HUES64 (cell line): ENCODE measurements at regions not wholly inside any gene's neighbourhood (a gene's known extent, or its start where the extent isn't known, plus 50 kb on each side); places are given as distances from the start of the nearest gene placed in this dataset.

Experiments
- H3K27ac ChIP-seq: 2 replicates; pipeline ENCODE4 v1.7.0; 2013; ENCODE audit warnings: low read depth, low read length, inconsistent platforms
- H3K27me3 ChIP-seq: 2 replicates; pipeline ENCODE4 v1.6.1; 2013; ENCODE audit warnings: mild to moderate bottlenecking, low read length; ENCODE audit not compliant: insufficient read depth
- H3K36me3 ChIP-seq: 2 replicates; pipeline ENCODE4 v1.6.1; 2013; ENCODE audit warnings: mild to moderate bottlenecking, low read length; ENCODE audit not compliant: insufficient read depth
- H3K4me1 ChIP-seq: 2 replicates; pipeline ENCODE4 v1.6.1; 2013; ENCODE audit warnings: mild to moderate bottlenecking, low read length, moderate library complexity; ENCODE audit not compliant: insufficient read depth
- H3K4me3 ChIP-seq: 2 replicates; pipeline ENCODE4 v1.5.1; 2013; ENCODE audit warnings: mild to moderate bottlenecking, low read length, moderate library complexity
- H3K9ac ChIP-seq: 2 replicates; pipeline ENCODE4 v1.6.1; 2013; ENCODE audit warnings: mild to moderate bottlenecking, low read depth, low read length
- H3K9me3 ChIP-seq: 2 replicates; pipeline ENCODE4 v1.6.1; 2013; ENCODE audit warnings: low read depth, low read length; ENCODE audit not compliant: insufficient read depth
- WGBS: fragments of 150-250, 120-280 bp; methylation state at CpG from one replicate; pipeline ENCODE4 v1.1.7; 2013; ENCODE audit warnings: missing lambda C conversion rate; 5-methylcytosine and 5-hydroxymethylcytosine counted together

DNA sequence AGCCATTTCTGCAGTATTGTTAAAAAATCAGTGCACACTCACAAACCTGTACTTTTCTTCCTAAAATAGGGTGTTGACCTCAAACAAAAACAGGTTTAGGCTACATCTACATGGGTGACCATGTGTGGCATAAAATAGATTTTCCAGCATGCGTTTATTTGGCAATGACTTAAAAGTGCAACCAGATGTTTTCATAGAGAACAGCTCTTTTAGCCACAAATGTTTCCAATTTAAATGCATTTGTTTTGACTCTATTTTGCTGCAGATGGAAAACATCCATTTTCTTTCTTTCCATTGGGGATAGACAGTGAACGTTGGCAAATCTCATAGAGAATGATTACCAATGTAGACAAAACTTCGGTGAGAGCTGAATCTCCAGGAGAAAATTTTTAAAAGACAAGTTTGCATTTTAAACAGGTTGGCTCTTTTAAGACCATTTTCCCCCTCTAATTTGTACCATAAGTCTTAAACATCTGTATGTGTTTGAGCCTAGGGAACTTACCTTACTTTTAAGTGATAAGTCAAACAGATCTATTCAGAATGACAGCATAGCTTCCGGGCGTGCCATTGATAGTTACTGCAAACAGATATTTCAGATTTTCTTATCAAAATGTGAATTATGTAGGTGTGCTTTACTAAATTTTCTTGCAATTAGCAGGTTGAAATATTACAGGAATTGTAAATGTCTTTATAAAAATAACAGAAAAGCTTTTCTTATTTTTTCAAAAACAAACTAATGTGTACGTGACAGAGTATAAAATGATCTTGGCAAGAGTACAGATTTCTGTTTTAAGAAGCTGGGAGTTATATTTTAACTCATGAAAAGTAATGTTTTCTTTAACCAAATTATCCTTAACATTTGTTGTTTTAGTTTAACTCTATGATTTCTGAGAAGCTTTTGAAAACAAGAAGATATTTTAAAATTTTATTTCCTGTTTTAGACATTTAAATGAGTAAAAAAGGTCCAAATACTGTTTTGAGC is 144.9 kb downstream of the HGF start:
- Histone ChIP-seq H3K36me3 (no peaks in the 10 kb centered on the region), H3K4me1 (peaks cover 4% of the 10 kb centered on the region; the same call in 1 of the 2 replicates), H3K27me3 (no peaks in the 10 kb centered on the region), H3K27ac (no peak overlapping the region), H3K4me3 (no peak overlapping the region), H3K9me3 (no peaks in the 10 kb centered on the region), H3K9ac (no peak overlapping the region)
- 96% methylated on average over 5 of the region's 6 CpGs for WGBS

- Histone ChIP-seq H3K36me3 (no peaks in the 10 kb centered on the region), H3K9me3 (no peaks in the 10 kb centered on the region), H3K4me1 (peaks cover 4% of the 10 kb centered on the region; the same call in 1 of the 2 replicates), H3K27ac (no peak overlapping the region), H3K4me3 (no peak overlapping the region), H3K27me3 (no peaks in the 10 kb centered on the region), H3K9ac (no peak overlapping the region)
- WGBS = no CpG with 5 or more reads among the region's 1 CpG
Measured at GRCh38 chr7:81624021-81624592, 145.7 kb downstream of the HGF start.

GRCh38 chr7:81623251-81623855 is 146.5 kb downstream of the HGF start:
- 94% methylated on average over 1 of the region's 1 CpG for WGBS
- H3K36me3 ChIP-seq = no peaks in the 10 kb centered on the region
- H3K27ac ChIP-seq = no peak overlapping the region
- no peaks in the 10 kb centered on the region for H3K9me3 ChIP-seq
- H3K27me3 ChIP-seq = no peaks in the 10 kb centered on the region
- H3K9ac ChIP-seq = no peak overlapping the region
- peaks cover 4% of the 10 kb centered on the region; the same call in 1 of the 2 replicates for H3K4me1 ChIP-seq
- no peak overlapping the region for H3K4me3 ChIP-seq

- 90% methylated on average over 1 of the region's 1 CpG for WGBS
- Histone ChIP-seq H3K4me3 (no peak overlapping the region), H3K4me1 (peaks cover 13% of the 10 kb centered on the region; the same call in 1 of the 2 replicates)
Measured at GRCh38 chr7:81621893-81622292, 148.0 kb downstream of the HGF start.

DNA sequence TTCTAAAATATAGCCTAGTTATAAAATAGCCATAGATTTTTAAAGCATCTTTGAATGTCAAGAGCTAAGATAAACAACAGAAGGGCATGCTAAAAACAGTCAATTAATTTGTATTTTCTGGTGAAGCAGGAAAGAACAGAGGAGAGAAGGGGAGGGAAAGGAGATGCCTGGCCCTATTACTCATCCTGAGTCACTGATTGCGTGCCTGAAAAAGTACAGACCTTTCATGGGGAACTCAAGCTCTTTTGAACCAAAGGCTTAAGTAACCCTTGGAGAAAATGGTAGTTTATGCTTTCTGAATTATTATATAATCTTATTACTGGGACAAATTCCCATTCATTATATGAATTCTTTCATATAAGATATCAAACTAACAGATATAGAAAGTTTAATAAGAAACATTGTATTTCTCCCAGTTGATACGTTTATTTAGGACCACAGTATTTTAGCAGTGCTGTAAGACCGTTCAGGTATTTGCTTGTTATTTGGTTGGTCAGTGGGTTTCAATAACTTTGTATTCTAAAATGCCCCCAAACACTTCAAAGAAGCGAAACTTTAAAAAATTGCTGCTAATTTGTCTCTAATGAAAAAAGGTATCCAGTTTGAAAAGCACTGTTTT is 151.3 kb downstream of the HGF start:
- 61% methylated on average over 3 of the region's 4 CpGs for WGBS
- Histone ChIP-seq H3K4me3 (no peak overlapping the region), H3K27ac (no peak overlapping the region), H3K36me3 (no peaks in the 10 kb centered on the region), H3K9ac (no peak overlapping the region), H3K9me3 (no peaks in the 10 kb centered on the region), H3K27me3 (no peaks in the 10 kb centered on the region), H3K4me1 (peaks cover 9% of the 10 kb centered on the region; the same call in 1 of the 2 replicates)

More at GRCh38 chr7:81621893-81622292, 148.0 kb downstream of the HGF start:
- no peaks in the 10 kb centered on the region for H3K36me3 ChIP-seq
- H3K9ac ChIP-seq = no peak overlapping the region
- H3K9me3 ChIP-seq = no peaks in the 10 kb centered on the region
- H3K27ac ChIP-seq = no peak overlapping the region
- H3K27me3 ChIP-seq = no peaks in the 10 kb centered on the region

- peaks cover 9% of the 10 kb centered on the region; the same call in 1 of the 2 replicates for H3K4me1 ChIP-seq
- 86% methylated on average over 3 of the region's 3 CpGs for WGBS
- H3K9me3 ChIP-seq = no peaks in the 10 kb centered on the region
- no peak overlapping the region for H3K27ac ChIP-seq
- no peak overlapping the region for H3K4me3 ChIP-seq
- no peaks in the 10 kb centered on the region for H3K27me3 ChIP-seq
- no peak overlapping the region for H3K9ac ChIP-seq
- no peaks in the 10 kb centered on the region for H3K36me3 ChIP-seq
Measured at GRCh38 chr7:81616951-81617350, 152.9 kb downstream of the HGF start.

GRCh38 chr7:81611805-81612204 is 158.0 kb downstream of the HGF start:
- no peak overlapping the region for H3K27ac ChIP-seq
- no peaks in the 10 kb centered on the region for H3K36me3 ChIP-seq
- H3K9ac ChIP-seq = no peak overlapping the region
- no peaks in the 10 kb centered on the region for H3K27me3 ChIP-seq
- H3K4me3 ChIP-seq = no peak overlapping the region
- H3K9me3 ChIP-seq = no peaks in the 10 kb centered on the region
- 92% methylated on average over 1 of the region's 1 CpG for WGBS
- H3K4me1 ChIP-seq = no peaks in the 10 kb centered on the region

- Histone ChIP-seq H3K36me3 (no peaks in the 10 kb centered on the region), H3K4me3 (no peak overlapping the region), H3K9ac (no peak overlapping the region), H3K4me1 (no peaks in the 10 kb centered on the region), H3K27me3 (no peaks in the 10 kb centered on the region), H3K9me3 (no peaks in the 10 kb centered on the region), H3K27ac (no peak overlapping the region)
- 93% methylated on average over 26 of the region's 27 CpGs for WGBS
Measured at GRCh38 chr7:81611040-81611439, 158.8 kb downstream of the HGF start.

GRCh38 chr7:81608748-81609382 is 161.0 kb downstream of the HGF start:
- H3K4me3 ChIP-seq = no peak overlapping the region
- H3K9me3 ChIP-seq = no peaks in the 10 kb centered on the region
- H3K36me3 ChIP-seq = no peaks in the 10 kb centered on the region
- H3K9ac ChIP-seq = no peak overlapping the region
- no peaks in the 10 kb centered on the region for H3K4me1 ChIP-seq
- no peak overlapping the region for H3K27ac ChIP-seq
- 100% methylated on average over 5 of the region's 6 CpGs for WGBS
- no peaks in the 10 kb centered on the region for H3K27me3 ChIP-seq

- no peak overlapping the region for H3K4me3 ChIP-seq
- H3K27ac ChIP-seq = no peak overlapping the region
- no peaks in the 10 kb centered on the region for H3K4me1 ChIP-seq
- H3K36me3 ChIP-seq = no peaks in the 10 kb centered on the region
- H3K27me3 ChIP-seq = no peaks in the 10 kb centered on the region
- H3K9me3 ChIP-seq = no peaks in the 10 kb centered on the region
- H3K9ac ChIP-seq = no peak overlapping the region
Measured at GRCh38 chr7:81607987-81608386, 161.9 kb downstream of the HGF start.
